Amniotic epithelial cell (primary cell): ENCODE measurements at regions not wholly inside any gene's neighbourhood (a gene's known extent, or its start where the extent isn't known, plus 50 kb on each side); places are given as distances from the start of the nearest gene placed in this dataset.

ENCODE experiments used
- DNase-seq: peaks from one replicate; pipeline ENCODE4 v3.0.0-alpha.2; 2010; ENCODE audit warnings: low read depth

DNA sequence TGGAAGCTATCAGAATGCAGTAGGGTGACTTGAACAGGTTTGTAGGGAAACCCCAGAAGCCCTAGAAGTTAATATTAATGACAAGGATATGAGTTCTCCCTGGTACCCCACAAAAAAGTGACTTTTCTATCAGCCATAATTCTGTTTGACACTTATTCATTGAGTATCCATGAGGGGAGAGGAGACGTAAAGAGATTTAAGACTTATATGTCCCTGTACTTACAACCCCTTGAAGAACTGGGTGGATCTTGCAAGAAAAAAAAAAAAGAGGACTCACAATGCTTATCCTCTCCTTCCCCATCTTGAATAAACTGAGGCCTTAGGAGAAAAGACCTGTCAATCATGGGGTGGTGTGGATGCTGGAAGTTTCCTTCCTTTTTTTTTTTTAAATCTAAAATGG is 203.5 kb downstream of the CBLN1 start:
- no peak for DNase-seq

DNA sequence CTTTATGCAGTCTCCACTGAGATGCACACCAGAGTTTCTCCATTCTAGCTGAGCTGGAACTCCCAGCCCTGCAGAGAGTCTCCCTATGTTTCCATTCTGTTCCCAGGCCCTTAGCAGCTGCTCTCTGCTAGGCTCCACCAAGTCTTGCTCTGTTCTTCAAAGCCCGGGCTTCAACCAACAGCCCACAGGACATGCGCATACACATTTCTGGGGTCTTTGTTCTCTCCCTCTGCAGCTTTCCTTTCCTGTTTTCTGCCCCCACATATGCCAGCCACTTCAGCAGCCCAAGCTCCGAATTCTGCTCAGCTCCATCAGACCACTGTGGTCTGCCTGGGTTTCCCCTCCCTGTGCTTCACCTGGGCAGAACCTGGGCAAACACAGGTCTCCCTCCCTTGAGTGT is 205.9 kb downstream of the CBLN1 start:
- DNase-seq = no peak

DNA sequence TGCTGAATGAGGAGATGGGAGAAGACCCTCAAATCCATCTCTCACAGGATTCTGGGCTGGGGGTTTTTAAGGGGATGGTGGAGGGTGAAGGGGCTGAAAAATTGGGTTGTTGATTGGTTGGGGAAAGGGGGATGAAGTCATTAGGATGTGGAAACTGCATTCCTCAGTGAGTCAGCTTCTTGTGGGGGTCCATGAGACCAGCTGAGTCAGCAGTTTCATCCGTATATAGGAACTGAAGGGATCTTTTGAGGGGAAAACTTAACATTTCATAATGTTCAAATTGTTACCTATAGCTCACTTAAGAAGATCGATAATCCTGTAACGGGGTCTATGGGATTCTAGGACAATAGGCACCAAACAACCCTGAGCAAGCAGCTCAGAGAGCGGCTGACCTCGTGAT is 213.4 kb downstream of the CBLN1 start:
- DNase-seq = no peak

DNA sequence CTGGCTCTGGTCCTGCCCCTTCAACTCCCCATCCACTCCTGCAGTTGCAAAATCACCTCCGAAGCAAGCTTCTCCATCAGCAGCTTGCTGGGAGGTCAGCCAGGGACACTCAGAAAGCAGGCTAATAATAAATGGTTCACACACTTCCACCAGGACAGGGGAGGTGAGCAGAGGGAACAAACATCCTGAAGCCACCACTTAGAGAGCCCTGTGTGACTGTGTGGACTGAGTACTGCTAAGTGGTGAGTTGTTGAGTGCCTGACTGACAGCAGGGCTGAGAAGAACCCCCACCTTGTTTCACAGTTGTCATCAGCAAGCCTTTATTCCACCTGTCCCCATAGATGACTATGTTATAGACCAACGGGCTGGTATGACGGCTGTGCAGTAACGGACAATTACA is 213.9 kb downstream of the CBLN1 start:
- no peak for DNase-seq

DNA sequence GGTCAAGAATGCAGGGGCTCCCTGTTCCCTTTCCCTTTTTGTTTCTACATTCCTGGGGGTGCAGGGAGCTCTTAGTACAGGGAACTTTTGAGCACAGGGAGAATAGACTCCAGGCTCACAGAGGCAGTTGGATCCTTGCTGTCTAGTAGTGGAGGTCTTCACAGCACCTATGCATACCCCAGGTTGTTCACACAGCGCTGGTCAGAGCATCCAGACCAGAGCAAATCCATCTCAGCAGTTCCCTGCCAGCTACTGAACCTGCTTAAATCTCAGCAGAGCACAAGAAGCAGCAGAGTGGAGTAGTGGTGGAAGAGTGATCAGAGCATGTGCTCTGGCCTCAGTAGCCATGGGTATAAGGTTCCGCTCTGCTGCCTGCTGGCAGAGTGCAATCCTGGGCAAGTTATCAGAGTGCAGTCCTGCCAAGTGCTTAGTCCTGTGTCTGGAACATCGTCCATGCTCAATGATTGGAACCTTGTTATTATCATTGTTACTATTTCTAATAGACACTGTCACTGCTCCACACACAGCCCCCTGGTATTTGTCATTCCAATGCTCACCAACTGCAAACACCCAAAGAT is 220.4 kb downstream of the CBLN1 start:
- DNase-seq = no peak

DNA sequence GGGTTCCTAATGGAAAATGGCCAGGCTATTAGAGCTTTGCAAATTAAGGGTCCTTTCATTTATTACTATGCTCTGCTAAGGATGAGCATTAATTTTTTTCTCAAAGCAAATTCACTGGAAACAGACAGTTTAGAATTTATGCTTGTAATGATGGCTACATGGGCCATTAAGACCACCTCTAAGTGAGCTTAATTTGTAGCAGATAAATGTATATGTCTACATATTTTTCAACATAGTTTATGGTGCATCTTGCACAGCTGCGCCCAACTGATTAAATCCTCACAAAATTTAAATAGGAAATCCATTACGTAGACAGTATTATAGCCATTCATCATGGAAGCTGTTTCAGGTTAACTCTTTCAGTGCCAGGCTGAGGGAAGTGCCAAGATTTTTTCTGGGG is 220.9 kb downstream of the CBLN1 start:
- DNase-seq = no peak

DNA sequence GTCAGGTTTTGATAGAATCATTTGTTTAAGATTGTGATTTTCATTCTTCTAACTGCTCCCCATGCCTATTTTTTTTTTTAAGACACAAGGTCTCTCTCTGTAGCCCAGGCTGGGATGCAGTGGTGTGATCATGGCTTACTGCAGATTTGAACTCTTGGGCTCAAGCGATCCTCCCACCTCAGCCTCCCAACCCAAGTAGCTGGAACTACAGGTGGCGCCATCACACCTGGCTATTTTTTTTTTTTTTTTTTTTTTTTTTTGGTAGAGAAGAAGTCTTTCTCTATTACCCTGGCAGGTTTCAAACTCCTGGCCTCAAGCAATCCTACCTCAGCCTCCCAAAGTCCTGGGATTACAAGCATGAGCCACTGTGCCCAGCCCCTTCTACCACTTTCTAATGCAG is 223.3 kb downstream of the CBLN1 start:
- DNase-seq = no peak

DNA sequence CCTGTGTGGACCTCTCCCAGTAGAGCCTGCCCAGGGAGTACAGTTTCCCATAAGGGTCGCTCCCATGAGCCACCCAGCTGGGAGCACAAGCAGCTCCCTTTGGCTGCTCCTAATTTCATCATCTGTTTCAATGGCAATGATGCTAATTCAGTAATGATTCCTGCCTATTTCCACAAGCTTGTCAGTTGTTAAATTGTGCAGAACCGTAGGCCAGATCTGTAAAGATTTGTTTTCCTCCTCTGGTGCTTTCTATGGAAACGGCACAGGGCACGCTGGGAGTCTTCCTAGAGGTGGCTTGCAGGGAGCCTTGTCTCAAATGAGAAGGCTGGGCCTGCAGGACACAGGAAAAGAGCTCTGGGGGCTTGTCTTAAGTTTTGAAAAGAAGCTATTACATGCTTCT is 223.7 kb downstream of the CBLN1 start:
- DNase-seq = no peak

DNA sequence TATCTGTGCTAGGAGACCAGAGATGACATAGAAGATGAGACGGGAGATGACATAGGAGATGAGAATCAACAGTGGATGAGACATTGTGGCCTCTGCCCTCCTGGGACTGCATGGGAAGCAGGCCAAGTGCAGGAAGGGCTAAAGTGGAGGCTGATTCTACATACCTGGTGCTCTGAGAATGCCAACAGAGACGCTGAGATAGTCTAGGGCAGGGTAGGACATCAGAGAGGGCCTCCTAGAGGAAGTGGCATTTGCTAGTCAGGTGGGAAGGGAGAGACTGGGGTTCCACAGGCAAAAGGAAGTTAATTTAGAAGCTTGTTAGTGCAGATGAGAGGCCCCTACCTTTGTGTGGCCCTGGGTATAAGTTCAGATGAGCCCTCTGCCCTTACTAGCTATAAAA is 224.2 kb downstream of the CBLN1 start:
- DNase-seq = no peak

DNA sequence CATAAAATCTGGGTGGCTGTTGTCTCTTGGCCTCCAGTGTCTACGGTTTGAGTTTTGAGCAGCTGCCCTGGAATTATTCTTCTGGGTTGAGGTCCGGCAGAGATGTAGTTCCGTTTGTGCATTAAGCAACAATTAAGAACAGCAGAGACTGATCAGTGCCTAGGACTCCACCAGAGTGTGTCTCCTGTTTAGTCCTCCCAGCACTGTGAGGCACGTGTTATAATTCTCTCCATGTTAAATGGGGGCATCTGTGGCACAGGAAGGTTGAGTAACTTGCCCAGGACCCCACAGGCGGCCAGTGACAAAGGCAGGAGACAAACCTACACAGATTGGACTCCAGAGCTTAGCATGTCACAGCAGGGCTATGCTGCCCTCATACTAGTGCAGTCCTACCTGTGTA is 225.1 kb downstream of the CBLN1 start:
- DNase-seq = no peak

DNA sequence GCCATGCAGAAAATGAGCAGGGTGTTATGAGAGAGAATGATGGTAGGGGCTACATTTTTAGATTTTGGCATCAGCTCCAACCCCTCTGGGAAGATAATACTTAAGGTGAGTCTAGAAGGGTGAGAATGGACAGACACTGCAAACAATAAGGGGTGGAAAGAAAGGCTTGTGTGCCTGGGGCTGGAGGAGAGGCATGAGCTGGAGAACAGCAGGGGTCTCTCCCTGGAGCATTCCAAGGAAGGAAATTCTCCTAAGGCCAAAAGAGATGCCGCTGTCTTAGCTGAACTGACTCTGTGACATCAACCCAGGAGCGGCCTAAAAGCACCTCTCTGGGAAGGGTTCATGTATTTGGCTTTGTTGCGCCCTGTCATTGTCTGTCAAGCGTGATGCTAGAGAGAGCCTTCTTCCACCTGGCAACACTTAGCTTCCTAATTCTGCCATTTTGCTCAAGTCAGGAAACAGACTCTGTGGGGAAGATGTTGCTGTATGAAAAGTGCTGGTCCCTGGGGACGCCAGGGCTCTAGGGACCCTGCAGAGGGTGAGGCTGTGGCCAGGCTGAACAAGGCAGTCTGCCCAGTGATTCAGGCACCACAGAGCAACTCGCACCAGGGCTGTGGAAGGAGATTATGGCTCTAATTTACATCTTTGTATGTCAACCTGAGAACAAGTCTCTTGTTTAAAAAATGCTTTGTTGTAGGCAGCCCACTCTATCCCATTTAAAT is 225.7 kb downstream of the CBLN1 start:
- DNase-seq = no peak

DNA sequence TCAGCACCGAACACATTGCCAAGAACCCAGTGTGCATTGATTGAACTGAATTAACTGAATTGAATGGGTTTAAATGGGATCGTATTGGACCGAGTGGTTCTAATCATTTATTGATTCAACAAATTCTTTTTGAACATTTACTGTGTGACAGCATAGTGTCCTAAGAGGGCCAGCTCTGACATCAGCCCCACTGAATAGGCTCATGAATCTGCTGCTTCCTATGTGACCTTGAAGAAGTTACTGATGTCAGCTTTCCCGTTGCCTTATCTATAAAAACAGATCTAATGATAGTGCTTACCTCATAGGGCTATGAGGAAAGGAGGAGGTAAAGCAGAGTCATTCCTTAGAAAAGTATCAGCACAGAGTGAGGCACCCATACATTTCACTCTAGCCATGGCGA is 226.3 kb downstream of the CBLN1 start:
- no peak for DNase-seq

DNA sequence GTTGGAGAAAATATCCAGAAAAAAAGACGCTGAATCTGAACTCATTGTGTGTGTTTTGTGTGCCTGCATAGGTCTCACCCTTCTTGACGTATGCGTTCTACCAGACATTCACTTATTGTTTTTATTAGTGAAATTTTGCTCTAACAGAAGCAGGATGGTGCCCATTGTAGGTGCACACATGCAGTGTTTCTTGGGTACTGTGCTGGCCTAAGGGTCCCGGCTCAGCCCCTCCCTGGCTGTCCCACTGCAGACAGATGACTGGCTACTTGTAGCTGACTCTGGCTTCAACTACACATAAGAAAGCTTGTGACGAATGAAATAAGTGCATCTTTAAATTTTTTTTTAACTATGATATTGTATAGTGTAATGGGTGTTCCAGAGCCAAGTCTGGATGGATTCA is 227.0 kb downstream of the CBLN1 start:
- no peak for DNase-seq

DNA sequence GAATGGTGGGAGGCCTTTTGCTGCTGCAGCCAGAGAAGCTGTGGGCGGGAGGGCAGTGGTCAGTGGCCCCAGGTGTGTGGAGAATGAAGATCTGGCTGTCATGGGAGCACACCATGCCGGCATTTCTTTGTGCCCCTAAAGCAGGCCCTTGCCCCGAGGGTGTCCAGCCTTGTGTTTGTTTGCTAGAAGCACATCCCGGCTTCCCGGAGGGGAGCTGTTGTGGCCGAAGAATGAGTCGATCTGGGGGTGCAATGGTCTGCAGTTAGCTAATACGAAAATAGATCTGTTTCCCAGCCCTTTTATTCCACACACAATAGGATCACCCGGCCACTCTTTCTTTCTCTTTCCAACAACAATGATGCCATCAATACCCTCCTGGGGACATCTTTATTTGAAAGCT is 228.8 kb downstream of the CBLN1 start:
- DNase-seq = no peak

DNA sequence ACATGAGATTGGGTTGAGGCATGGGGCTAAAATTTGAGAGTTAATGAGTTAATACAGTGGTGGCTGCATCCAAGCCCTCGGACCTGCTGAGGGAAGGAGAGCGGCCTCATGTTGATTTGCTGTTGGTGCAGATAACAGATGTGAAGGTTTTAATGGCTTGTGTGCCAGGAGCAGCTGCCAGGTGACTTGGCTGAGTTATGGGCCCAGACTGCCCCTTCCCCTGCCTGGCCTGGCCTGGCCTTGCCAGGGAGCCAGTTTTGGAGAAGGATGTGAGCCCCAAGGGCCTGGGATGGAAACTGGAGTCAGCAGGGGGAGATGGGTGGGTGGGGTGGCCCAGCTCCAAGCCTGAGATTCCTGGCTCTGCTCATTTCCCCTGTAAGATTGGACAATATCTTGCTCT is 230.1 kb downstream of the CBLN1 start:
- no peak for DNase-seq

DNA sequence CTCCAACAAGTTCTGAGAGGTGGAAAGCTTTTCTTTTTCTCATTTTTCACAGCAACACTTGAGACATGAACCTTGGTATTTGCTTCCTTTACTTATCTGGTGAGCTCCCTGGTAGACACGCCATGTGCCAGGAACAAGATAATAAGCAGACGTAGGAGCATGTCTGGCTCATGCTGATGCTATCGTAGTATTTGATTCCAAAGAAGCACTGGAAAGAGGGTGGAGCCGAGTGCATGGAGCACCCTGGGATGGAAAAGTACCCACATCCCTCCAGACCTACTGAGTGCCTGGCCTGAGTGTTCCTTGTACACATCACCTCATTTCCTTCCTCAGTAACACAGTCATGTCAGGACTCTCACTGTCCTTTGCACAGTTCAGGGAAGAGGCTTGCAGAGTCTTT is 231.0 kb downstream of the CBLN1 start:
- no peak for DNase-seq

DNA sequence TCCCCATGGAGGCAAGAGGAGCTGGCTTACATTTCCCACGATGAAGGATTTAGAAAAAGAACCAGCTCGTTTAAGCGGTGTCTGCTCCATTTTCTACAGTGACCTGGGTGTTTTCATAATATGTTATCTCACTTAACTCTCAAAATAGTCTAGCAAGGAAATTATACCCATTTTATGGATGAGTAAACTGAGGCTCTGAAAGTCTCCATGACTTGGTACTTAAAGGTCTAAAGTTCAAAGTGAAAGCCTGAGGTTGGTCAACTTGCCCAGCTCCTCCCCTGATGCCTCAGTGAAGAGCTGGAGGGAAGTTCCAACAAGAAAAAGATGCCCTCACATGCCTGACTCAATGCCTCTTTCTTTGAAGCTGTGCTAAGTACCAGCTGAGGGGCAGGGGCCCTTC is 232.0 kb downstream of the CBLN1 start:
- DNase-seq = no peak

DNA sequence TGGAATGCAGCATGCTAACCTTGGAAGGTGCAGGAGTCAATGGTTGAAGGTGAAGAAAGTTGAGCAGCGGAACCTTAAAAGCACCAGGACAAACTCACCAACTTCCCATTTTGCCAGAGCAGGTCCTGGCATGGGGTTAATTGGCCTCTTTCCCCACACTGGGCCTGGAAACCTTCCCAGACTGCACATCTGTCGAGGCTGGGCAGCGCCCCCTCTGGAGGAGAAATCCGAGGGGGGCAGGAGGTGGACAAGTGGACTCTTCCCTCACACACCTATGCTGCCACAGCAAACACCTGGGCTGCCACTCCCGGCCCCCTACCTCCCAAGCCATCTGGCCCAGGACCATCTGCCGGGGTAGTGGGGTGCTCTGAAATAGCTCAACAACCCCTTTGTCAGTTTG is 232.4 kb downstream of the CBLN1 start:
- no peak for DNase-seq

DNA sequence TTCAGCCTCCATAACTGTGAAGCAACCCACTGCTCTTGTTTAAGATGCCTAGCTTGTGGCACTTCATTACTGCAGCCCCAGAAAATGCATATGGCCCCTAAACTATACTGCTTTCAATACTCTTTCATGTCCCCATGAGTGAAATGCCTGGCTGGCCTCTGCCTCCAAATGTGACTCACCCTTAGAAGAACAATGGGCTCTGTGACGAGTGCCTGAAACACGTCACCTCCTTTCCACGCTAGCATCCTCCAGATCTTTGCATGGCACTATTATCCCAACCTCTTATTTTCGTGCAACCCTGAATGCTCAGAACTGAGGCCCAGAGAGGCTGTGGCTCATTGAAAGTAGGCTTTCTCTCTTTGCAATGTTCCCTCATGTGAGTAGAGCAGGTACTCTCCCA is 233.1 kb downstream of the CBLN1 start:
- DNase-seq = no peak

DNA sequence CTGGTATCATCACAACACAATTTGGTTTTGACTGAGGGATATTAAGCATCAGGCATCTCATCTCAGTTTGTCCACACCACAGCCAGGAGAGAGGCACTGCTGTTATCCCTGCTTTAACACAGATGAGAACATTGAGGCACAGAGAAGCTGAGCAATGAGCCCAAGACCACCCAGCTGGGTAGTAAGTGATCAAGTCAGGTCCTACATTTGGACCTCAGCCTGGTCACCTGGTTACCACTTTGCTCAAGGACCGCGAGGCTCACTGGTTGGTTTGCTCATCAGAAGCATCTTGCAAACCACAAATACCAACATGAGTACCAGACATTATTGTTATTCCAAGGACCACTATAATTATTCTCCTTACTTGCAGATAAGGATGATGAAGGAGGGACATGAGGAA is 245.5 kb downstream of the CBLN1 start:
- DNase-seq = no peak

DNA sequence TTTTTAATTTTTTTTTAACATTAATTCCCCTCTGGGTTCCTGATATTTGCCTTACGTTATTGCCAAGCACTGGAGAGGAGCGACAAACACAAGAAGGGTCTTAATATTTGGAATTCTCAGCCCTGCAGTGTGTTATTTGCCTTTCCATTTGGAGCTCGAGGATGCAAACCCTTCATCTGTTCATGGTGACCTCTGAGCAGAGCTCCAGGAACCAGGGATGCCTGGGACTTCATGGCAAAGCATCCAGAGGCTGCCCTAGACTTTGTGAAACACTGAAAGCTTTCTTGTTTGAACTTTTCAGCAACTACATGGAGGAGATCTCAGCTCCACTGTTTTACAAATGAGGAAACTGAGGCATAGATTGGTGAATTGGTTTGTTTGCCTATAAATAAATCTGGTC is 254.2 kb downstream of the CBLN1 start:
- DNase-seq = no peak

DNA sequence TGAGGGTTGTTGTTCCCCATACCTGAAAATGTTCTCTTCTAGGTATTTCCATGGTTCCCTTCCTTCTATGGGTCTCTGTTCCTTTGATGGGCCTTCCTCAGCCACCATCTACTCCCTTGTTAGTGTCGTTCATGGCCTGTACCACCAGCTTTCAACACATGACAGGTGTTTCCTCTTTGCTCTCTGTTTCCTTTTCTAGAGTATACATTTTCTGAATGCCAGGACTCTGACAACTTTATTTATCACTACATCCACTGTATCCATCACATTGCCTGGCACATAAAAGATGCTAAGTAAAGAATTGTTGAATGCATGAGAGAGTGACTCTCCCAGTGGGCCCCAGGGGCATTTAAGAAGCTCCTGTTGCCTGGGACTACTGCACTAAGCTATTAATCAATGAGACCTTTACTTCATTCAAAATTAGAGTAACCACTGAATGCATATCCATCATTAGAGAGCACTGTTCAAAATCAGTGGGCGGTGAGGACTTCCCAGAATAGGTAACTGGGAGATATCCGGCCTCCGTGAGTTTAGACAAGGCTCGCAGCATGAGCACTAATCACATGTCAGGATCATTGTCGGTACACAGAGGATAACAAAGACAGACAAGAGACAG is 255.0 kb downstream of the CBLN1 start:
- DNase-seq = no peak

DNA sequence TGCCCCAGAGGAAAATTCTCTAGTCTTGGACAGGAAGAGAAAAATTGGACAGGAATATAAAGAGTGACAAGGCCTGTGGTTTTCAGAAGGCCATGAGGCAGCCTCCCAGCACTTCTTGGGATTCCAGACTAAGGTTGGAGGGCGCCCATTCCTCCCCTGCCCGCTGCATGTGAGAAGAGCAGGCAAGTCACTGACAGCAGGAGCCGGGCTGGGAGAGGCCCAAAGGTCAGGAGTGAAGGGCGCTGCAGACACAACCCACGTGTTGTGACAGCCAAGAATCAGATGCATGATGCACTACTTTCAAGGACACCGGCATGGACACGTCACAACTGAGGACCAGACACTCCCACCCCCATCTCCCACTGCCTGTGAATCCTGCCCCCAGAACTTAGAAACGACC is 256.7 kb downstream of the CBLN1 start:
- DNase-seq = no peak

DNA sequence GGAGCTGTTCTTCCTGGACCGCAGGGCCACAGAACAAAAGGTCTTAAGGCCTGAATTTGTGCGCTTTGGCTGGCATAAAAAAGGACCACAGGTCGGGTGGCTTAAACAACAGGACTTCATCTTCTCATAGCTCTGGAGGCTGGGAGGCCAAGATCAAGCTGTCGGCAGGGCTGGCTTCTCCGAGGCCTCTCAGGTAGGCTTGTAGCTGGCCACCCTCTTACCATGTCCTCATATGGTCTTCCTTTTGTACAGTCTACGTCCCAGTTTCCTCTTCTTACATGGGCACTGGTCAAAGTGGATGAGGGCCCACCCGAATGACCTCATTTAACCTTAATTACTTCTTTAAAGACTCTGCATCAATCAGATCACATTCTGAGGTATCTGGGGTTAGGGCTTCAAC is 257.6 kb downstream of the CBLN1 start:
- no peak for DNase-seq
